Panc1 (cell line): ENCODE measurements at regions not wholly inside any gene's neighbourhood (a gene's known extent, or its start where the extent isn't known, plus 50 kb on each side); places are given as distances from the start of the nearest gene placed in this dataset.

Experiments
- POLR2AphosphoS5 ChIP-seq: IDR thresholded peaks from 2 replicates; pipeline ENCODE4 v1.6.1; 2012; ENCODE audit warnings: mild to moderate bottlenecking, low read depth, low read length, moderate library complexity
- TF ChIP-seq, protein P1 (sequence below): fragments of 450-650 bp; IDR thresholded peaks from 2 replicates; pipeline ENCODE4 v1.5.1; 2017; ENCODE audit warnings: mild to moderate bottlenecking

DNA sequence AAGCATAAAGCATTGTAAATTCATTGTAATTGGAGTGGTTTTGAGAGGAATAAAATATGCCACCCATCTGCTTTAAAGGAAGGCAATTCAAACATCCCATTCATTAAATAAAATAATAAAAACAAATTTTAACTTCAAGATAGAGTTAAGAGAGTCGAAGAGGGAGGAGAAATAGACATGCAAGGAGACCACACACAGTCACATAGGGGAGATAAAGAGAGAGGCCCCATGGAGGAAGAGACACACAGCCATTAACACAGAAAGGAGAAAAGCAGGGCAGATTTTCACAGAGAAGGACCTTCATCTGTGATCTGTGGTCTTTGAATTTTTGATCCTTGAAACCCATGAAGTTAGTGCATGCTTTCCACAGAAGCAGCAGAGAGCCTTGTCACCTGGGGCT, 214.3 kb upstream of the TCF21 start:
- TF ChIP-seq, protein P1, sequence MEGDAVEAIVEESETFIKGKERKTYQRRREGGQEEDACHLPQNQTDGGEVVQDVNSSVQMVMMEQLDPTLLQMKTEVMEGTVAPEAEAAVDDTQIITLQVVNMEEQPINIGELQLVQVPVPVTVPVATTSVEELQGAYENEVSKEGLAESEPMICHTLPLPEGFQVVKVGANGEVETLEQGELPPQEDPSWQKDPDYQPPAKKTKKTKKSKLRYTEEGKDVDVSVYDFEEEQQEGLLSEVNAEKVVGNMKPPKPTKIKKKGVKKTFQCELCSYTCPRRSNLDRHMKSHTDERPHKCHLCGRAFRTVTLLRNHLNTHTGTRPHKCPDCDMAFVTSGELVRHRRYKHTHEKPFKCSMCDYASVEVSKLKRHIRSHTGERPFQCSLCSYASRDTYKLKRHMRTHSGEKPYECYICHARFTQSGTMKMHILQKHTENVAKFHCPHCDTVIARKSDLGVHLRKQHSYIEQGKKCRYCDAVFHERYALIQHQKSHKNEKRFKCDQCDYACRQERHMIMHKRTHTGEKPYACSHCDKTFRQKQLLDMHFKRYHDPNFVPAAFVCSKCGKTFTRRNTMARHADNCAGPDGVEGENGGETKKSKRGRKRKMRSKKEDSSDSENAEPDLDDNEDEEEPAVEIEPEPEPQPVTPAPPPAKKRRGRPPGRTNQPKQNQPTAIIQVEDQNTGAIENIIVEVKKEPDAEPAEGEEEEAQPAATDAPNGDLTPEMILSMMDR = no peak
- no peak for TF ChIP-seq POLR2AphosphoS5
